ENCODE measurements at regions not wholly inside any gene's neighbourhood (a gene's known extent, or its start where the extent isn't known, plus 50 kb on each side); places are given as distances from the start of the nearest gene placed in this dataset.

- peaks cover 10% of the 10 kb centered on the region for H3K27me3 Mint-ChIP-seq (ENCODE audit: low read depth)
- no peaks in the 10 kb centered on the region for H3K4me1 Mint-ChIP-seq
- peaks cover 12% of the 10 kb centered on the region for H3K9me3 Mint-ChIP-seq
- no peak overlapping the region for H3K4me3 Mint-ChIP-seq
- no peak for DNase-seq (ENCODE audit: low spot score in 2 of 2, unreplicated experiment in 2 of 2)
- H3K36me3 Mint-ChIP-seq = peaks cover 2% of the 10 kb centered on the region
- H3K27ac Mint-ChIP-seq = no peak overlapping the region
- no peak for TF ChIP-seq CTCF (IDR thresholded peaks at IDR 0.05; ENCODE audit: unreplicated experiment)
These were observed 167.2 kb upstream of the RBBP8 start for GRCh38 chr18:22765896-22766295.

GRCh38 chr18:22767653-22768052 is 165.5 kb upstream of the RBBP8 start:
- H3K27me3 Mint-ChIP-seq (ENCODE audit: low read depth) = peaks cover 6% of the 10 kb centered on the region
- no peak overlapping the region for H3K4me3 Mint-ChIP-seq
- H3K4me1 Mint-ChIP-seq = no peaks in the 10 kb centered on the region
- peaks cover 4% of the 10 kb centered on the region for H3K36me3 Mint-ChIP-seq
- peaks cover 21% of the 10 kb centered on the region for H3K9me3 Mint-ChIP-seq
- DNase-seq (ENCODE audit: low spot score in 2 of 2, unreplicated experiment in 2 of 2) = no peak
- H3K27ac Mint-ChIP-seq = no peak overlapping the region
- no peak for TF ChIP-seq CTCF (IDR thresholded peaks at IDR 0.05; ENCODE audit: unreplicated experiment)

GRCh38 chr18:22773944-22774343 is 159.2 kb upstream of the RBBP8 start:
- Mint-ChIP-seq H3K27me3 (ENCODE audit: low read depth) (no peaks in the 10 kb centered on the region), H3K36me3 (peaks cover 2% of the 10 kb centered on the region), H3K4me1 (peaks cover 17% of the 10 kb centered on the region), H3K27ac (no peak overlapping the region), H3K4me3 (no peak overlapping the region), H3K9me3 (peaks cover 14% of the 10 kb centered on the region)
- no peak for TF ChIP-seq CTCF (IDR thresholded peaks at IDR 0.05; ENCODE audit: unreplicated experiment)
- no peak for DNase-seq (ENCODE audit: low spot score in 2 of 2, unreplicated experiment in 2 of 2)

- Mint-ChIP-seq H3K4me3 (no peak overlapping the region), H3K27me3 (ENCODE audit: low read depth) (no peaks in the 10 kb centered on the region), H3K27ac (no peak overlapping the region), H3K4me1 (peaks cover 12% of the 10 kb centered on the region), H3K36me3 (peaks cover 5% of the 10 kb centered on the region), H3K9me3 (peaks cover 11% of the 10 kb centered on the region)
- no peak for TF ChIP-seq CTCF (IDR thresholded peaks at IDR 0.05; ENCODE audit: unreplicated experiment)
- DNase-seq (ENCODE audit: low spot score in 2 of 2, unreplicated experiment in 2 of 2) = no peak
These were observed 154.1 kb upstream of the RBBP8 start for GRCh38 chr18:22778996-22779395.

GRCh38 chr18:22783245-22783644 is 149.9 kb upstream of the RBBP8 start:
- Mint-ChIP-seq H3K27ac (no peak overlapping the region), H3K36me3 (peaks cover 5% of the 10 kb centered on the region), H3K4me3 (no peak overlapping the region), H3K9me3 (peaks cover 11% of the 10 kb centered on the region), H3K4me1 (peaks cover under 1% of the 10 kb centered on the region), H3K27me3 (ENCODE audit: low read depth) (peaks cover 2% of the 10 kb centered on the region)
- TF ChIP-seq CTCF (IDR thresholded peaks at IDR 0.05; ENCODE audit: unreplicated experiment) = no peak
- no peak for DNase-seq (ENCODE audit: low spot score in 2 of 2, unreplicated experiment in 2 of 2)

GRCh38 chr18:22783662-22784076 is 149.5 kb upstream of the RBBP8 start:
- H3K27me3 Mint-ChIP-seq (ENCODE audit: low read depth) = peaks cover 2% of the 10 kb centered on the region
- no peak overlapping the region for H3K27ac Mint-ChIP-seq
- peaks cover 11% of the 10 kb centered on the region for H3K9me3 Mint-ChIP-seq
- no peak for DNase-seq (ENCODE audit: low spot score in 2 of 2, unreplicated experiment in 2 of 2)
- peaks cover 4% of the 10 kb centered on the region for H3K4me1 Mint-ChIP-seq
- peaks cover 5% of the 10 kb centered on the region for H3K36me3 Mint-ChIP-seq
- TF ChIP-seq CTCF (IDR thresholded peaks at IDR 0.05; ENCODE audit: unreplicated experiment) = no peak
- H3K4me3 Mint-ChIP-seq = no peak overlapping the region
